GM23248 (cell line): ENCODE measurements at regions not wholly inside any gene's neighbourhood (a gene's known extent, or its start where the extent isn't known, plus 50 kb on each side); places are given as distances from the start of the nearest gene placed in this dataset.

Experiments used
- DNase-seq: peaks from one replicate; pipeline ENCODE4 v3.0.0-alpha.2; 2015
- H2AFZ ChIP-seq: fragments of 200-600 bp; sonication (generic); 2 replicates; pipeline ENCODE4 v1.6.1; 2016; ENCODE audit warnings: antibody characterized with exemption
- H3F3A ChIP-seq: fragments of 200-600 bp; sonication (generic); 2 replicates; pipeline ENCODE4 v1.6.1; 2016; ENCODE audit warnings: mild to moderate bottlenecking, antibody characterized with exemption, mixed run types; ENCODE audit not compliant: insufficient read depth
- H3K27ac ChIP-seq: fragments of 200-600 bp; sonication (generic); 2 replicates; pipeline ENCODE4 v1.5.1; 2016; ENCODE audit warnings: mild to moderate bottlenecking
- H3K27me3 ChIP-seq: fragments of 200-600 bp; sonication (generic); replicated peaks from 2 replicates; pipeline ENCODE4 v1.6.1; 2016; ENCODE audit warnings: mild to moderate bottlenecking; ENCODE audit not compliant: insufficient read depth
- H3K36me3 ChIP-seq: fragments of 200-600 bp; sonication (generic); 2 replicates; pipeline ENCODE4 v1.6.1; 2016; ENCODE audit warnings: low read depth, mild to moderate bottlenecking
- H3K4me1 ChIP-seq: fragments of 200-600 bp; sonication (generic); 2 replicates; pipeline ENCODE4 v1.6.1; 2016; ENCODE audit warnings: mild to moderate bottlenecking; ENCODE audit not compliant: insufficient read depth
- H3K4me2 ChIP-seq: fragments of 200-600 bp; sonication (generic); one replicate; pipeline ENCODE4 v1.6.1; 2016; ENCODE audit warnings: mild to moderate bottlenecking; ENCODE audit not compliant: unreplicated experiment
- H3K4me3 ChIP-seq: fragments of 200-600 bp; sonication (generic); 2 replicates; pipeline ENCODE4 v1.5.1; 2016; ENCODE audit warnings: mild to moderate bottlenecking
- H3K79me2 ChIP-seq: fragments of 200-600 bp; sonication (generic); 2 replicates; pipeline ENCODE4 v1.6.1; 2016; ENCODE audit warnings: mild to moderate bottlenecking; ENCODE audit not compliant: insufficient read depth
- H3K9ac ChIP-seq: fragments of 200-600 bp; sonication (generic); 2 replicates; pipeline ENCODE4 v1.6.1; 2016; ENCODE audit warnings: mild to moderate bottlenecking
- H3K9me2 ChIP-seq: fragments of 200-600 bp; sonication (generic); 2 replicates; pipeline ENCODE4 v1.6.1; 2016; ENCODE audit warnings: mixed run types, mild to moderate bottlenecking, moderate library complexity; ENCODE audit not compliant: insufficient read depth
- H3K9me3 ChIP-seq: fragments of 200-600 bp; sonication (generic); one replicate; pipeline ENCODE4 v1.6.1; 2017; ENCODE audit warnings: low read depth
- H4K20me1 ChIP-seq: fragments of 200-600 bp; sonication (generic); 2 replicates; pipeline ENCODE4 v1.6.0; 2016; ENCODE audit not compliant: insufficient read depth
- EZH2 ChIP-seq: fragments of 200-600 bp; sonication (generic); IDR thresholded peaks from 2 replicates; pipeline ENCODE4 v1.6.1; 2018; ENCODE audit warnings: antibody characterized with exemption, mild to moderate bottlenecking; ENCODE audit not compliant: insufficient read depth, poor library complexity, severe bottlenecking
- EZH2phosphoT487 ChIP-seq: fragments of 200-600 bp; sonication (generic); IDR thresholded peaks from 2 replicates; pipeline ENCODE4 v1.6.1; 2018; ENCODE audit warnings: antibody characterized with exemption, moderate library complexity, mild to moderate bottlenecking, low read depth; ENCODE audit not compliant: insufficient read depth
- WGBS, 2 experiments: methylation state at CpG; one replicate each; pipeline ENCODE4 v1.1.6; 2015 to 2017; ENCODE audit warnings: low lambda C conversion rate in 2 of 2, low coverage in 1 of 2; ENCODE audit errors: missing lambda C conversion rate in 2 of 2; 5-methylcytosine and 5-hydroxymethylcytosine counted together
- in situ Hi-C: fragments of 300-500 bp; cut with MboI; formaldehyde crosslinking; loops from 2 replicates; pipeline ENCODE4 v1.15.0; 2020

DNA sequence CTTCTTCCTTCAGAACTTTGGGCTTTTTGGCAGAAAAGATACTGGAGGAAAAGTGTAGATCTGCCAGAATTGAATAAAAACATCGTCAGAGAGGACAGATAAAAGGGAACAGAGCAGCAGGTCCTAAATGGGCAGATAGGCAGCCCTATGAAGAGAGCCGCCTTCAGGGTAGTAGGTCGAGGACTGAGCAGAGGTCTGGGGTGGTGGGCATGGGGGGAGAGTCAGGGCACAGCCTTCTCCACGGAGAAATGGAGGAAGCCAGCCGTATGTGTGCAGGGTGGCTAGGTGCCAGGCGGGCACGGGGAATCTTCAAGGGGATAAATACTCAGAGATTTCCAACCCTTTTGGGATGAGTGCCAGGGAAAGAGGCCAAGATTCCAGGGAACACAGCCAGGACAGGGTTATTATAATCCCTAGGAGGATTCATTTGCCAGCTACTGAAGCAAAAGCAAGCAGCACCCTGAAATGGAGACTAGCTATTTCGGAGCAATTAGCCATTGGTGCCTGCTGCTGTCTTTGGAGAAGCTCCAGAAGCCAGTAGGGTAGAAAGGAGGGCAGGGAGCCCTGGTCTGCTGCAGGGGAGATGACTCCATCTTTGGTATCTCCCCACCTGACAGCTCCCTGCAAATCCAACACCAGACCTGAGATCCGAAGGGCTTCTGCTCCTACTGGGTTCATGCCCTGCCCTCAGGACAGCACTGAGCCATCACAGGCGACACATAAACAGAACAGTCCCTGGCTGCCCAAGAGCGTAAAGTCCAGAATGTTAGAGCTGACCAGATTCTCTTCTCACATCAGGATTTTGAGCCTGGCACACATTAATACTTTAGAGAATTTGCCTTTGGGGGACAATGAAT lies 174.5 kb upstream of the NTM start:
- no peak overlapping the region for H2AFZ ChIP-seq
- in situ Hi-C loops: no loop called here
- DNase-seq: peak; percentile 20

GRCh38 chr11:131198161-131199014 lies 172.0 kb upstream of the NTM start:
- Histone ChIP-seq H3K36me3 (no peaks in the 10 kb centered on the region), H2AFZ (no peak overlapping the region), H3K4me3 (no peak overlapping the region), H3K4me1 (no peaks in the 10 kb centered on the region), H3K9me2 (no peaks in the 10 kb centered on the region), H4K20me1 (no peaks in the 10 kb centered on the region), H3K79me2 (no peaks in the 10 kb centered on the region), H3K27ac (no peak overlapping the region), H3K4me2 (no peak overlapping the region), H3F3A (no peaks in the 10 kb centered on the region), H3K9me3 (no peaks in the 10 kb centered on the region), H3K9ac (no peak overlapping the region), H3K27me3 (peaks cover 57% of the 10 kb centered on the region)
- WGBS, 2 experiments: 40 to 43% methylated on average over 15 of the region's 15 CpGs
- in situ Hi-C loops: no loop called here
- no peak for DNase-seq
- TF ChIP-seq EZH2 (no peak), EZH2phosphoT487 (no peak)

More for the DNA sequence above, 174.5 kb upstream of the NTM start:
- H3K9ac ChIP-seq: no peak overlapping the region
- H3K9me3 ChIP-seq: no peaks in the 10 kb centered on the region
- H3K27me3 ChIP-seq: peaks cover 75% of the 10 kb centered on the region
- TF ChIP-seq EZH2: no peak
- no peaks in the 10 kb centered on the region for H3K79me2 ChIP-seq
- no peaks in the 10 kb centered on the region for H3K9me2 ChIP-seq
- 11% methylated on average over 11 of the region's 11 CpGs for WGBS, 2 experiments
- H3K36me3 ChIP-seq: no peaks in the 10 kb centered on the region
- no peaks in the 10 kb centered on the region for H3K4me1 ChIP-seq
- no peaks in the 10 kb centered on the region for H4K20me1 ChIP-seq
- H3K4me2 ChIP-seq: no peak overlapping the region
- H3K4me3 ChIP-seq: no peak overlapping the region
- no peaks in the 10 kb centered on the region for H3F3A ChIP-seq
- H3K27ac ChIP-seq: no peak overlapping the region

GRCh38 chr11:131199015-131199280 lies 171.5 kb upstream of the NTM start:
- Histone ChIP-seq H3K4me1 (no peaks in the 10 kb centered on the region), H3K36me3 (no peaks in the 10 kb centered on the region), H3K4me2 (no peak overlapping the region), H3K9me3 (no peaks in the 10 kb centered on the region), H3K4me3 (no peak overlapping the region), H3K27me3 (peaks cover 52% of the 10 kb centered on the region), H2AFZ (no peak overlapping the region), H3K27ac (no peak overlapping the region), H3K9me2 (no peaks in the 10 kb centered on the region), H3F3A (no peaks in the 10 kb centered on the region), H3K9ac (no peak overlapping the region), H4K20me1 (no peaks in the 10 kb centered on the region), H3K79me2 (no peaks in the 10 kb centered on the region)
- no peak for DNase-seq
- WGBS, 2 experiments: 44 to 47% methylated on average over 8 of the region's 8 CpGs
- in situ Hi-C loops: no loop called here
- TF ChIP-seq EZH2 (no peak), EZH2phosphoT487 (no peak)

DNA sequence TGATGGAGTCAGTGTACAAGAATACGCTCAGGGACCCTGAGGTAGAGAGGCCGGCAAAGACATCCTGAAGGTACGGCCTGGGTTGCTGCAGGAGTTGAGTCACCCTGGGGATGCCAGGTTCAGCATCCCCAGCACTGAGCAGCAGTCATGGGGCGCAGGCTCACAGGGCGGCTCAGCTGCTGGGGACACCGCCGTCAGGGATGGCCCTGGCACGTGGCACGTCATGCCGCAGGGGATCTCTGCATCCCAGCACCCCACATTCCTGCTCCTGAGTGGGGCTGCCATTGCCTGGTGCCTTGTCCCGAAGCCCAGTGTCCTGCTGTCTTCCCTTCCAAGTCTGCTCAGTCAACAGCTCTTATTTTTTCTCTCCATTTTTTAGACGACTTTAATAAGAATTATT lies 168.7 kb upstream of the NTM start:
- Histone ChIP-seq H3K4me1 (no peaks in the 10 kb centered on the region), H3F3A (no peaks in the 10 kb centered on the region), H3K4me3 (no peak overlapping the region), H2AFZ (no peak overlapping the region), H3K27ac (no peak overlapping the region), H4K20me1 (no peaks in the 10 kb centered on the region), H3K9ac (no peak overlapping the region), H3K4me2 (no peak overlapping the region), H3K27me3 (peaks cover 33% of the 10 kb centered on the region), H3K36me3 (no peaks in the 10 kb centered on the region), H3K9me2 (no peaks in the 10 kb centered on the region), H3K79me2 (no peaks in the 10 kb centered on the region), H3K9me3 (no peaks in the 10 kb centered on the region)
- 58 to 63% methylated on average over 10 to 12 of the region's 12 CpGs for WGBS, 2 experiments
- in situ Hi-C loops: no loop called here
- DNase-seq: no peak
- no peak for TF ChIP-seq EZH2phosphoT487
- no peak for TF ChIP-seq EZH2
